NCI-H2081 (cell line): ENCODE measurements at regions not wholly inside any gene's neighbourhood (a gene's known extent, or its start where the extent isn't known, plus 50 kb on each side); places are given as distances from the start of the nearest gene placed in this dataset.
"Not testable (repeated sequence)": the region's sequence is repeated elsewhere in the genome, so short reads cannot be mapped to it uniquely, and the experiment has no call there.

Experiments used
- DNase-seq, 2 experiments: peaks; one replicate each; lab custom pipeline; 2025; lab: John Stamatoyannopoulos, UW

DNA sequence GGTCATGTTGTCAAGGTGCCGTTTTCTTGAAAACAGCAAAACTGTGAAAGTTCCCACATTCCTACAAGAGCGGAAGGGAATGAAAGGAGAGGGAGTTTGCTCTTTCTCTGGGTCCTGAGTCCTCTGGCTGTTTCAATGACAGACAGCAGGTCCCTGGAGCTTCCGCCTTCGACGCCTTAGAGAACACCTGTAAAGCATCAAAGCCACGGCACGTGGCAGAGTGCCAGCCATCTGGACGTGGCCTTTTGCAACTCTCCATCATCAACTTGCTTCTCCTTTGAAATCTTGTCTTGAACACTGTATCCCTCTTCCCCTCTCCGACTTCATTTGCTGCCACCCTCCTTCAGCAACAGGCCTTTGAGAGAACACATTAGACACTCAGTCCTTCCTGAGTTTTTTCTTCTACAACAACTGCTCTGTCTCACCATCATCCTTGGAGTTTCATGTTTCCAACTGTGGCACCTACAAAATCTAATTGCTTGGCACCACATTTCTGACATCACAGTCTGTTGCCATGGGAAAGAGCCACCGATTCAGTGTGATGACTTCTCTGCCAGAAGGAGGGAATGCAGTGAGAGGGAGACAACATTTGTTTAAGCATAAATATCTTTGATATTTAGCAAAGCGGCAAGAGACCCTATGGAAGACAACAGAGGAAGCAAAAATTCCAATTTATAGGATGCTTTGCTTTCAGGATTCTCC is 204.9 kb upstream of the PTER start:
- no peak for DNase-seq

DNA sequence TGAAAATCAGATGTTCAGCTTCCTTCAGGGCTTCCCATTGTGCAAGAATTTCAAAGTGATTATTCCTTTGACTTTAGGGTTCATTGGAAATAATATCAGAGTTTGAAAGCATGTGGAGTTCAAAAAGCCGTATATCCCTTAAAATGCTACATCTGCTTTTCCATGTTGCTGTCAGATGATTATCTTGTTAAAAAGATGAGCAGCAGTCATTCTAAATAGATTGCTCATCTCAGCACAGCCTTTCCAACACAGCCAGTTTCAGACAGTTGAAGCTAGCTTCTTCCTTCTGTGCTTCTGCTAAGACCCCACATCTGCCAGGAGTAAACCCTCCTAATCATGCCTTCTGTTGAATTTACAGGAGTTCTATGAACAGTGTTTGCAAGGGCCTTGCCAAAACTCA is 204.4 kb upstream of the PTER start:
- DNase-seq: no peak

DNA sequence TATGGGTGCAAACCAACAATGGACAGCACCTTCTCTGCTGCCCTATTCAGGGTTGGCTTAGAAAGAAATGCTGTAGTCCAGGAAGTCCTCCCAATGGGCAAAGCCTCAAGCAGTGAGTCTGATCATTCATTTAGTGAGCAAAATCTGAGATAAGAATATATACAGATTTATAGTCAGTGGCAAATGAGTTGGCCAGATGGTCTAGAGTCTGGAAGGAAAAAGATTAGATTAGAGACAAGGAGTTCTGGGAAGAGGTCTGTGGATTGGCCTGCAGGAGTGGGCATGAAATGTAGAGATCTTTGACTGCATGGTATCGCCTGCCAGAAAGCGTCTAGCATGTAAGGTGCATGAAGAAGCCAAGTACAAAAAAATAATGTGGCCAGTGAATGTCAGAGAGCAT is 201.9 kb upstream of the PTER start:
- DNase-seq: no peak

DNA sequence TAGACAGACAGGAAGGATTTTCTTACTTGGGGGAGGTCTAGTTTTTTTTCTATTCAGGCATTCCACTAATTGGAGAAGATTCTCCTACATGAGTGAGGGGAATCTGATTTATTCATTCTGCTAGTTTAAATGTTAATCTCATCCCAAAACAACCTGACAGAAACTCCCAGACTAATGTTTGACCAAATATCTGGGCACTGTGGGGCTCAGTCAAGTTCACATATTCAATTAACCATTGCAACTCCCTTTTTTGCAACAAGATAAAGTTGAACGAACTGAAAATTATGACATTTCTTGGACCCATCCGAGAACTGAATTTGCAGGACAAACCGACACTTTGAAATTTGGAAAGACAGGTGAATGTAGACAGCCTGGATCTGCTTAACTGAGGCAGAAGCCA is 194.4 kb upstream of the PTER start:
- no peak for DNase-seq

DNA sequence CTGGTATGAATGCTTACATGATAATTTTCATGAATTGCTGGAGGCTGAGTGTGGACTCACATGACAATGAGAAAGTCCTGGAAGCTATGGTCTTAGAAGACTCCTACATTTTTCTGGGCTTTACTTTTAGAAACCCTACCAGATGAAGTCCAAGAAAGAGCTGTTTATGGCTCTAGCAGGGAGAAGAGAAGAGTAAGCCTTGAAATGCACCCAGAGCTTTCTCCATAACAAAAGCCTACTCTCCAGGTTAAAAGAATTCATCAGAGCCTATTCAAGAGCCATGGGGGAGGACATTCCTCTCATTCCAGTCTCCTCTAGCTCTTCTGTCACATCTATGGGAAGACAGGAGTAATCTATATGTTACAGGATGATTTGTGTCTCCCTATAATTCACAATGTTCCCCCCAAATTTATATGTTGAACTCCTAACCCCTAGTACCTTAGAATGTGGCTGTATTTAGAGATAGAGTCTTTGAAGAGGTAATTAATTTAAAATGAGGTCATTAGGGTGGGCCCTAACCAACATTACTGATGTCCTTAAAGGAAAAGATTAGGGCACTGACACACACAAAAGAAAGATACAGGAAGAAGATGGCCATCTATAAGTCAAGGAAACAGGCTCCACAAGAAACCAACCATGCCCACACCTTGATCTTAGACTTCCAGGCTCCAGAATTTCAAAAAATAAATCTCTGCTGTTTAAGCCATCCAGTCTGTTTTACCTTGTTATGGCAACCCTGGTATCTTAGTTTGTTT is 193.8 kb upstream of the PTER start:
- no peak for DNase-seq

DNA sequence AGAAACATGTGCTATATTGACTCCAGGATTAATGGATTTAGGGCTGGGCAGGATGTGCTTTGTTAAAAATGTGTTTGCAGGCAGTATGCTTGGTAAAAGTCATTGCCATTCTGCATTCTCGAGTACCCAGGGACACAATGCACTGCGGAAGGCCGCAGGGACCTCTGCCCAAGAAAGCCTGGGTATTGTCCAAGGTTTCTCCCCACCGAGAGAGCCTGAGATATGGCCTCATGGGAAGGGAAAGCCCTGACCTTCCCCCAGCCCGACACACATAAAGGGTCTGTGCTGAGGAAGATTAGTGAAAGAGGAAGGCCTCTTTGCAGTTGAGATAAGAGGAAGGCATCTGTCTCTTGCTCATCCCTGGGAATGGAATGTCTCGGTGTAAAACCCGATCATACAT is 186.7 kb upstream of the PTER start:
- not testable (repeated sequence) for DNase-seq

DNA sequence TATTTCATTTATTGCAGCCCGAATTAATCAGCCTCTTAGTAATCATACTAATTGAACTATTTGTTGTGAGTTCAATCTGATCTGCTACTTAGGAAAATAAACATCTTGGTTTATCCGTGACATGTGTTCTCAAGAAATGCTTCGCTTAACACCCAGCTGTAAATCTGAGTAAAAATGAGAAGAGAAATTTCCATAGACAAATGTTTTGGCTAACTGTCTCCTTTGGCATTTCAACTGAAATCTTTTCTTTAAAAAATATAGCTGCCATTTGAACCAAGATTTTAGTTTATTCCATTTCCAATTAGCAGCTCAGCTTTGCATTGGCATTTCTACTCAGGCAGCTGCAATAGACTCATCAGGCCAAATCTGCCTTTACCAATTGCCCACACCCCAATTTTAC is 180.5 kb upstream of the PTER start:
- no peak for DNase-seq

DNA sequence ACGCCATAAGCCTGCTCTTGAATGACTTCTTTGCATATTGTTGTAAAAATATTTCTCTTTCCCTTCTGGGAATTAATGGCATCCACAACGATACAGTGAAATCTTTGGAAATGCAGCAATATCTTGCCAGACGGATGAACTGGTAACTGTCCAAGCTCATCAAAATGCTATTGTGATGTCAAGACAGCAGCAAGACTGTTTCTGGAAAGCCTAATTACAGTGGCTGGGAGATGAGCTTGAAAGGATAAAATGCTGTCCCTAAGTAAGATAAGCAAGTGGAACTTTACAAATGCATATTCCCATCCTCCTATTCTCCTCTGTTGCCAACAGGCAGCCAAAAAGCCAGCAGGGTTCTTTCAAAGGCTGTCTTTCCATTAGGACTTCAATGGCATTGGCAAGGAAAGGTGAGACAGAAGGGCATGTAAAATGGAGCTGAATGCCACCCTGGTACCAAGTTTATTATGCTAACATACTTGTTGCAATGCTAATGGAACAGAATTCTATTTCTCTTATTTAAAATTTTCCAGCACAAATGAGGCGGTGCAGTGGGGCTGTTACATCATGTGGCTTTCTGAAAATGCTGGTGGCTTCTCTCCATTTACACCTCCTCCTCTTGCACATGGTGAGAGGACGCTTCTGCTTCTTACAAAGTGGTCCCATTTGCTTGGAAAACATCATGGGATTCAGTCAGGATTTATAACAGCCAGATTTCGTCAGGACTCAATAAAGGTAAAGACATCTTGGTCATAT is 178.3 kb upstream of the PTER start:
- no peak for DNase-seq

DNA sequence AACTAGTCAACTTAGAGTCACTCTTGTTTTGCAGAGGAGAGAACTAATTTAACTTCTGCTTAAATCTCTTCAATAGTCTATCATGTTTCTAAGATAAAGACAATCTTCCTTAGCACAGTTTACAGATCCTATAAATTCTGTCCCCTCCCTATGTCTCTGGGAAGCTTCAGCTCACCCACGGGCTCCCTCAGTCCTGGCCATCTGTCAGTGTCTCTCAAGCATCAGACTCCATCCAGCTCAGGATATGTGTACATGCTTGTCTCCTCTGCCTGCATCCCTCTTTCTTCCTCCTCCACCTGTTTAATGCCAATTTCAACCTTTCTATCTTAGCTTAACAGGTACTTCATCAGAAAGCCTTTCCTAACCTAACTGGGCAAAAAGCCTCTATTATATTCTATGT is 177.1 kb upstream of the PTER start:
- no peak for DNase-seq

DNA sequence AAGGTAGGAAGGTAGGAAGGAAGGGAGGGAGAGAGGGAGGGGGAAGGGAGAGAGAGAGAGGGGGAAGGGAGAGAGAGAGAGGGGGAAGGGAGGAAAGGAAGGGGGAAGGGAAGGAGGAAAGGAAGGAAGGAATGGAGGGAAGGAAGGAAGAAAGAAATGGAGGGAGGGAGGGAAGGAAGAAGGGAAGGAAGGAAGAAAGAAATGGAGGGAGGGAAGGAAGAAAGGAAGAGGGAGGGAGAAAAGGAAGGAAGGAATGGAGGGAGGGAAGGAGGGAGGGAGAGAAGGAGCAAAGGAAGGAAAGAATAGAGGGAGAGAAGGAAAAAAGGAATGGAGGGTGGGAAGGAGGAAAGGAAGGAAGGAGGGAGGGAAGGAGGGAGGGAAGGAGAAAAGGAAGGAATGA is 176.4 kb upstream of the PTER start:
- no peak for DNase-seq

DNA sequence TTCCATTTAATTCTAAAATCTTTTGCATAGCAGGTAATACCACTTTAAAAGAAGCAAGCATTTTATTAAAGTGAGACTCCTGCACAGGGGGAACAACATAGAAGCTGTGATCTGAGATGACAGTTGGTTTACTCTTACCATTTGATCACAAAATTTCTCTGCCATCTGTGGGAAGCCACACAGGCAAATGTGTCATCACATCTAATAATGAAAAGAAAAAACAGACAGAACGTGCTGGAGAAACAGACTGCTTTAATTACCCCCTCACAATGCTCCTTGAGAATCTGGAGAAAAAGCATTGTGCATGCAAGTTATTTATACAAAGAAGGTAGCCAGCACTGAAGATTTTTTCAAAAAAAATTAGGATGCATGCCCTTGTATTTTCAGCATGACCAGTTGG is 165.2 kb upstream of the PTER start:
- DNase-seq: no peak

DNA sequence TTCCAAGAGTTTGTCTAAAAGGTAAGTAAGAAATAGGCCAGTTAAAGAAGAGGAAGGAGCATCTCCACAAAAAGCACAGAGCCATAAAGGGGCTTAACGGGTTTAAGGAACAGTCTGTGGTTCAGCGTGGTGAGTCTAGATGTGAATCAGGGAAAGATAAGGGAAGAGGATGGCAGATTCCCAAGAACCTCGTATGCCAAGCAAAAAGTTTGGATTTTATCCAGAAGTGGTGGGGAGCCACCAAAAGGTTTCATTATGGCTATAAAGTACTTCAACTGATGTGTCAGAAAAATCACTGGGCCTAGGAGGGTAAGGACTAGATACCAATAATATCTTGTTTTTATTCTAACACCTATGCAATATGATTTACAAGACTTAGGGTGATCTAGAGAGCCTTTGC is 161.9 kb upstream of the PTER start:
- no peak for DNase-seq

DNA sequence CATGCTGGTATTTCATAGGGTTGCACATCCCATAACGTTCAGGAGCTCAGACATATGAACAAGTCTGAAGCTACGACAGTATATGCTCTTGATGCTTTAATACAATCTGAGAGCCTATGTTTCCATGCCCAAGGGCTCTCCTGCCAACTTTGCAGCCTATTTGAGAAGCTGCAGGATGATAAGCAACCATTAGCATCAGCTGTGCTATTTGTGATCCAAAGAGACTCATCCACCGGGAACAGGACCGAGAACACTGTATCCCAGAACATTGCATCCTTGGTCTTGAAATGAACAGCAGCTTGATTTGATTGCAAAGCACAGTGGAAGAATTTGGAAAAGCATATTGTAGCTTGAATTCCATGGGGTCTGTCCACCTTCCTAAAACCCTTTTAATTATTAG is 156.2 kb upstream of the PTER start:
- no peak for DNase-seq

DNA sequence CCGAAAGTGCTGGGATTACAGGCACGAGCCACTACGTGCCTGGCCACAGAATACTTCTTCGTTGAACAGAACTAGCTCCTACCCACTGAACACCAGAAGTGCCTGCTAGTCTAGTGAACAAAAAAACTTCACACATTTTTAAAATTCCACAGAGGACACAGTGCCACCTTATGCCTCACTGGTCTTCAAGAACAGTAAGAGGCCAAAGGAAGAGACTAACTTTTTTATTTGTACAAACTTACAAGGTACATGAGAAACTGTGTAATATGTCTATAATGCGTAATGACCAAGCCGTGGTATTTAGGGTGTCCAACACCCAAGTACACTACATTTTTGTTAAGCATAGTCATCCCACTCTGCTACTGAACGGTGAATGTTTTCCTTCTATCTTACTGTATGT is 144.4 kb upstream of the PTER start:
- DNase-seq: no peak

DNA sequence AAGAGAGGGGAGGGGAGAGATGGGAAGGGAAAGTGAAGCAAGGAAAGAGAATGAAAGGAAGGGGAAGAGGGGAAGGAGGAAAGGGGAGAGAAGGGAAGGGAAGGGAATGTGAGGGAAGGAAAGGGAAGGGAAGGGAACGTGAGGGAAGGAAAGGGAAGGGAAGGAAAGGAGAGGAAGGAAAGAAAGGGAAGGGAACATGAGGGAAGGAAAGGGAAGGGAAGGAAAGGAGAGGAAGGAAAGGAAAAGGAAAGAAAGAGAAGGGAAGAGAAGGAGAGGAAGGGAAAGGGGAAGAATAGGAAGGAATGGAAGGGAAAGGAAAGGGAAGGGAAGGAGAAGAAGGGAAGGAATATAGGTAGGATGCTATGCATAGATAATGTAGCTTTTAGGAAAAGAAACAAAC is 139.7 kb upstream of the PTER start:
- DNase-seq: no peak

DNA sequence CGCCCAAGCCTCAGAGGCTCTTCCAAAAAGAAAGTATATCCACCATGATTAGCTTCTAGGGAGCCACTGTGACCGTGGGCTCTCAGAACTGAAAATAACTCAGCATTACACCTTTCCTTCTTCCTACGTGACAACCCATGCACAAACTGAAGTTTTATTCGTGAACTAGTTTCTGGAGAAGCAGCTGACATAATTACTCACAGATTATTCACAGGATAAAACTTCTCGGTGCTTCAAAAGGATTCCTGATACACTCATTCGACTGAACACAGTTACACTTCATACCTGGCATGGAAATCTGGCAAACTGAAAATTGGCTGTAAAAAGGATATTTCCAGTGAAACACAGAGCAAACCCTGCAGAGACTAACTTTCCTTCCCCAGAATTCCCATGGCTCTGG is 139.2 kb upstream of the PTER start:
- no peak for DNase-seq

DNA sequence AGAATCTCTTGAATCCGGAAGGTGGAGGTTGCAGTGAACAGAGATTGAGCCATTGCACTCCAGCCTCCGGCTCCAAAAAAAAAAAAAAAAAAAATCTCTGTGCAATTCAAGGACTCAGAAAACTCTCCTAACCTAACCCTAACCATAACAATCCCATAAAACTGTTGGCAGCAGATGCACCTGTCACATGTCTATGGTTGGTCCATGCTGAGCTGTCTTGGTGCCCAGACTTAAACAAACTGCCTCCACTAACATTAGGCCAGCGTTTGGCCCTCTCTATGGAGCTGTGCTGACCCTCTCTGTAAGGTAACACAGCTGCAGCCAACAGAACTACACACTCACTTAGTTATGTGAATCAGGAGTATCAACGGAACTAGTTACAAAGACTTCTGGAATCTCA is 132.5 kb upstream of the PTER start:
- DNase-seq: no peak

DNA sequence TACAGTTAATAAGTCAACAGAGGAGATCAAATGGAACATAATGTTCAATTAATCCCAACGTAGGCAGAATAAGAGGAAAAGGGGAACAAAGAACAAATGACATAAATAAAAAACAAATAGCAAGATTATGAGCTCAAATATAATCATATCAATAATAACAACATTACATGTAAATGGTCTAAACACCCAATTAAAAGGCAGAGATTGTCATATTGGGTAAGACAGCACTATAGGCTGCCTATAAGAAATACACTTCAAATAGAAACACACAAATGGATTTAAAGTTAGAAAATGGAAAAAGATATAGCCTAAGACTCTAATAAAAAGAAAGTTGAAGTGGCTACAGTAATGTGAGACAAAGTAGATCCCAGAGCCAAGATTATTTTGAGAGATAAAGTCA is 126.4 kb upstream of the PTER start:
- no peak for DNase-seq

DNA sequence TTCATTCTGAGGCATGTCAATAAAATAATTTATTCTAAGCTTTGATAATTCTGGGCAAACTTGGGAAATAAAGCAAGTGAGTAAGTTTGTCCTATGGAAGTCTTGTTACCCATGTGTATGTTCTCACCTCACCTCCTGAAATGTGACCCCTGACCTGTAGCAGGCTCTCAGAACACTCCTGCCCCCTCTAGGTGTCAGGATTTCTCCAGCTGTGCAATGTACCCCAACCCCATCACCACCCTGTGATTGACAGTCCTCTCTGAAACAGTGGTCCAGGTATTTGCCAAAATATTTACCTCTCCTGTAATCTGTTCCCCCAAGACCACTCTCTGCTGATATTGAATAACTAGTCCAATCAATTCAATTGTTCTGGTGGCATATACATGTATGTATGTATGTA is 122.6 kb upstream of the PTER start:
- no peak for DNase-seq

DNA sequence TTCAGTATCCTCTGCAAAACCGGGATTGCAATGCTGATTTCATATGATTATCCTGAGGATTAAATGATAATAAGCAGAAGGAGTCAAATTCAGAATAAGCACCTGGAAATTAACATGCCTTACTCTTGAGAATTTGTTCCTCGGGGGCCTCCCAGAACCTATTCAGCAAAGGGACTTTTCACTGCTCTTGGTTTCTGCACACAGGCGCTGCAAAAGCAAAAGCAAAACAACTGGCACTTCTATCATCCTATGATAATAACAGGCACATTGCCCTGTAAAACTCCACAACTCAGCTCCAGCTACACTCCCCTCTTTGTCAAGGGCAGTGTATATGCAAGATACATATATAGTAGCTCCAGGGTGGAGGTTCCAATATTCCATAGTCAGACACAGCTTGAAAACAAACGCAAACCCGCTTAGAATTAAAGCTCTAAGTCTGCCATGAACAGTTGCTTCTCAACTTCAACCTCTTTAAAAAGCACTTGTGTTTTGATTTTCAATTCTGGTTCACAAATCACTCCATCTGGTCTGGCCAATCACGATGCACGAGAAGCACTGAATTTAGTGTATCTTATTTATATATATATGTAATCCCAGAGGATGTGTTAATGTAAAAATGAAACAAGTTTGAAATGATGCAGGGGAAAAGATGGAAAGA is 119.9 kb upstream of the PTER start:
- DNase-seq: no peak

DNA sequence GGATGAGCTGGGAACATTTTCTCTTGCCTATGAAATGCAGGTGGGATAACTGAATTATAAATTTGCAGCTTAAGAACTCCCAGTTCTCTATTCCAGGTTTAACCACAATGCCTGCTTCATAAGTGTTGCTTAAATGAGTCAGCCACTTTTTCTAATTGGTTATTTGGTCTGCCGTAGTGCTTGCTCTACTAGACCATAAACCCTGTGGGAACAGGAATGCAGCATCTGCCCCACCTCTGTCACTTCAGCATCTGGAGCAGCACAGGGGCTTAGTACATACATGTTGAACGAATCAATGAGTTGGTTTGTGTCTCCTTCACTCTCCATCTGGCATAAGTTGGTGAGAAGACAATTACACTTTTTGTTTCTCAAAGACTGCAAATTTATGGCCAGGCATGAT is 95.2 kb upstream of the PTER start:
- DNase-seq: no peak

DNA sequence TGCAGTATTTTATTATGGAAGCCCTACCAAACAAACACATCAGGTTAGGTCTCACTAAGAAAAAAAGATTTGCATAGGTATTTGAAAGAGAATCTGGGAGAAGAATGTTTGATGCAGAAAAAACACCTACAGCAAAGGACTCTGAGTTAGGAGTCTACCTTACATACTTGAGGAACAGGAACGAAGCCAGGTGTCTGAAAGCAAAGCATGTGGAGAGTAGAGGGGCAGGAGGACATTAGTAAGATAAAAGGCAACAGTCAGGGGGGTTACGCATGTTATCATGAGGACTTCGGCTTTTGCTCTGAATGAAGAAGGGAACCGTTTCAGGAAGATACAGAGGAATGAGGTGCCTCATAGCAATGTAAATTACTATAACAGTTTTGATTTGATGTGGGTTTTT is 87.9 kb upstream of the PTER start:
- no peak for DNase-seq

DNA sequence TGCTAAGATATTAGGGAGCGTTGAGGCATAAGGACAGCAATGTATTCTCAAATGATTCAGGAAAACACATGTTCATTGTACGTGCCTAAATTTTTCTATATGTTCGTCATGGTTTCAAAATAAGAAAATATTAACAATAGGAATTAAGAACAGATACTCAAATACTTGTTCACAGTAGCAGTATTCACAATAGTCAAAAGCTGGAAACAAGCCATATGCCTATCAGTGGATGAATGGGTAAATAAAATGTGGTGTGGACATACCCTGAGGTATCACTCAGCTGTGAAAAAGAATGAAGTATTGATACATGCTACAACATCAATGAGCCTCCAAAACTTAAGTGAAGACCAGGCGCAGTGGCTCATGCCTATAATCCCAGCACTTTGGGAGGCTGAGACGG is 84.7 kb upstream of the PTER start:
- no peak for DNase-seq
